ENCODE measurements at regions not wholly inside any gene's neighbourhood (a gene's known extent, or its start where the extent isn't known, plus 50 kb on each side); places are given as distances from the start of the nearest gene placed in this dataset.

DNA sequence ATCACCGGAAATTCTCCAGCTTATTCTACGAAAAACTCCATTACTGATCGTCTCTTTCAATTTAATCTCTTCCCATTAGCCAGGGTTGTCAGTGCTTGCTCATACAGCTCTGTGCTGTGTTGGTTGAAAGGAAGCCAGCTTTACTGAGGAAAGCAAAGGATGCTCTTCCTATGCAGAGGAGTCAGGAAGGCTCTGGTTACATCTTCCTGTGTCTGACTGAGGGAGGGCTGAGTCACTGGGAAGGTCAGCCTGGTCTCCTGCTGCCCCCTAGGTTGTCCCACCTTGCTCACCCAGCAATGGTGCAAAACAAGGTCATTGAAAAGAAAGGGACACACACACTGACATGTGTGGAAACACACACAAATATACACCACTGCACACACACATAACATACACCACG lies 975.6 kb downstream of the DCDC2C start:
- no peak overlapping the region for H3K27ac ChIP-seq
- TF ChIP-seq ZFX (IDR thresholded peaks at IDR 0.05; ENCODE audit: borderline replicate concordance) (no peak), CTCF (IDR thresholded peaks at IDR 0.05) (no peak)

GRCh38 chr2:4679391-4679790 lies 976.0 kb downstream of the DCDC2C start:
- no peak for TF ChIP-seq CTCF (IDR thresholded peaks at IDR 0.05)
- TF ChIP-seq ZFX (IDR thresholded peaks at IDR 0.05; ENCODE audit: borderline replicate concordance), result no peak
- H3K27ac ChIP-seq, result no peak overlapping the region

DNA sequence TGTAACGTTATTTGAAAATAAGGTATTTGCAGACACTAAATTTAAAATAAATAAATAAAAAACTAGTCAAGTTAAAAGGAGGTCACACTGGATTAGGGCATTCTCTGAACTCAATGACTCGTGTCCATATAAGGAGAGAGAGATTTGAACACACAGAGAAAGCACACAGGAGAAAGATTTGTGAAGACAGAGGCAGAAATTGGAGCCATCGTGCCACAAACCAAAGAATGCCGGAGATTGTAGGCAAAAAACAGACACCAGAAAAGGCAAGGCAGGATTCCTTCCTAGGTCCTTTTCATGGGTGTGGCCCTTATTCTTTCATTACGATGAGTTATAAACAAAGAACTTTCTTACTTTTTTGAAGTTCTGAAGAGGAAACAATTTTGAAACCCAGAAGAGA lies 981.5 kb downstream of the DCDC2C start:
- no peak for TF ChIP-seq ZFX (IDR thresholded peaks at IDR 0.05; ENCODE audit: borderline replicate concordance)
- no peak for TF ChIP-seq CTCF (IDR thresholded peaks at IDR 0.05)
- H3K27ac ChIP-seq, result no peak overlapping the region

- TF ChIP-seq ZFX (IDR thresholded peaks at IDR 0.05; ENCODE audit: borderline replicate concordance) (no peak), CTCF (IDR thresholded peaks at IDR 0.05) (no peak)
- no peak overlapping the region for H3K27ac ChIP-seq
These were observed 987.5 kb downstream of the DCDC2C start for GRCh38 chr2:4690913-4691312.

DNA sequence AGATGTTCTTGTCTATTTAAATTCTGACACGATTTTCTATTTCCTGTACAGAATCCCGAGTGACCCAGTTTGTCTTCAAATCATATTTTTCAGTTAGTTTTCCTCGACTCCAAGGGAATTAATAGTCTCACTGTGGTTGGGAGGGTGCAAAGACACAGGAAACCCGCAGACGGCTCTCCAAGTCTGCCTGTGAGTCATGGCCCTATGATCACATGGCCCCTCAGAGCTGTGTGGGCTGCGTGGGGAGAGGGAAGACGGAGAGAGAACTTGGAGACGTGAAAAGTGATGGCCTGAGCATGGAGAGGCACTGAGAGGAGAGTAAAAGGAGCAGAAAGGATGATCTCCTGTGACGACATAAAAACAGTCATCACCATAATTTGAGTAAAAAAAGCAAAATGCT lies 989.9 kb downstream of the DCDC2C start:
- no peak overlapping the region for H3K27ac ChIP-seq
- TF ChIP-seq ZFX (IDR thresholded peaks at IDR 0.05; ENCODE audit: borderline replicate concordance), result no peak
- no peak for TF ChIP-seq CTCF (IDR thresholded peaks at IDR 0.05)

- no peak overlapping the region for H3K27ac ChIP-seq
- TF ChIP-seq CTCF (IDR thresholded peaks at IDR 0.05) (no peak), ZFX (IDR thresholded peaks at IDR 0.05; ENCODE audit: borderline replicate concordance) (no peak)
These were observed 992.0 kb downstream of the DCDC2C start for GRCh38 chr2:4695281-4695861.

DNA sequence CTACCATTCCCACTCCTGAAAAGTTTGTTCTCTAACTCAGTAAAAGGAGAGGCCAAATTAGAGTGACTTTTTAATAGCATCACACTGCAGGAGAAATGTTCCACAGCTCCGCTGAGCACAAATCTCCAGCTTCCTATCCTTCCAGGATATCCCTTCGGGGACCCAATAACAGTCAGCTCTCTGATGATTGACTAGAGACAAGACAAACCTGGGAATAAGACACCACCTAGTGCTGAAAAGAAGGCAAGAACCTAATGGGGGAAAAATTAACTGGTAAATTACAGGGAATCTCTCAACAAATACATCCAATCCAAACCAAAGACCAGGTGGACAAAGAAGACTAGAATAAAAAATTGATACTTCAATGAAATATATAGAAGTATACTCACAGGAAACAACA lies 977.1 kb upstream of the SOX11 start:
- H3K27ac ChIP-seq, result no peak overlapping the region
- TF ChIP-seq CTCF (IDR thresholded peaks at IDR 0.05) (peak; percentile 44), ZFX (IDR thresholded peaks at IDR 0.05; ENCODE audit: borderline replicate concordance) (no peak)
